Parathyroid adenoma (tissue), 2 donors: ENCODE measurements at regions not wholly inside any gene's neighbourhood (a gene's known extent, or its start where the extent isn't known, plus 50 kb on each side); places are given as distances from the start of the nearest gene placed in this dataset.

Experiments used
- H2AFZ ChIP-seq: fragments of 300-600 bp; sonication (generic); one replicate; pipeline ENCODE4 v1.7.0; 2017; ENCODE audit warnings: antibody characterized with exemption, mild to moderate bottlenecking
- H3K27ac ChIP-seq: fragments of 300-600 bp; sonication (generic); one replicate; pipeline ENCODE4 v1.7.0; 2017
- H3K27me3 ChIP-seq: fragments of 300-600 bp; sonication (generic); one replicate; pipeline ENCODE4 v1.7.0; 2017; ENCODE audit warnings: low read length; ENCODE audit not compliant: control insufficient read depth, insufficient read depth
- H3K36me3 ChIP-seq: fragments of 300-600 bp; sonication (generic); one replicate; pipeline ENCODE4 v1.7.0; 2017; ENCODE audit warnings: low read length; ENCODE audit not compliant: control insufficient read depth, insufficient read depth
- H3K4me1 ChIP-seq: fragments of 300-600 bp; sonication (generic); one replicate; pipeline ENCODE4 v1.7.0; 2017; ENCODE audit warnings: control low read depth
- H3K4me2 ChIP-seq: fragments of 300-600 bp; sonication (generic); one replicate; pipeline ENCODE4 v1.7.0; 2017; ENCODE audit warnings: low read length
- H3K4me3 ChIP-seq: fragments of 300-600 bp; sonication (generic); one replicate; pipeline ENCODE4 v1.7.0; 2017; ENCODE audit warnings: low read depth, low read length
- H3K79me2 ChIP-seq: fragments of 300-600 bp; sonication (generic); one replicate; pipeline ENCODE4 v1.7.0; 2017; ENCODE audit warnings: control low read depth
- H3K9ac ChIP-seq: fragments of 300-600 bp; sonication (generic); one replicate; pipeline ENCODE4 v1.7.0; 2017; ENCODE audit warnings: mild to moderate bottlenecking
- H3K9me3 ChIP-seq: fragments of 300-600 bp; sonication (generic); one replicate; pipeline ENCODE4 v1.7.0; 2017; ENCODE audit warnings: low read length; ENCODE audit not compliant: control insufficient read depth
- TF ChIP-seq, protein P1 (sequence below): fragments of 300-600 bp; sonication (generic); IDR thresholded peaks from one replicate; pipeline ENCODE4 v1.7.0; 2017; ENCODE audit warnings: antibody characterized with exemption, mild to moderate bottlenecking
- donor health status: primary hyperparathyroidism.

DNA sequence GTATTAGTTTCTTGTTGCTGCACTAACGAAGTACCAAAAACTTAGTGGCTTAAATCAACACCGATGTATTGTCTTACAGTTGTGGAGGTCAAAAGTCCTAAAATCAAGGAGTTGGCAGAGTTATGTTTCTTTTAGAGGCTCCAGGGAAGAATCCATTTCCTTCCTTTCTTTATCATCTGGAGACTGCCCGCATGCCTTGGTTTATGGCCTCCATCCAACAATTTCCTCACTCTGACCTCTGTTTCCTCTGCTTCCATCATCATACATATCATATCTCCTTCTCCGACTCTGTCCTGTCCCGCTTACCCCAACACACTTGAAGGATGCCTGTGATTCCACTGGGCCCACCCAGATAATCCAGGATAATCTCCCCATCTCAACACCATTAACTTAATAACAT, 627.8 kb downstream of the KCNJ2 start:
- Histone ChIP-seq H3K4me1 (no peaks in the 10 kb centered on the region), H2AFZ (no peak overlapping the region), H3K9ac (no peak overlapping the region), H3K36me3 (no peaks in the 10 kb centered on the region), H3K27ac (no peak overlapping the region), H3K4me3 (no peak overlapping the region), H3K4me2 (no peak overlapping the region), H3K27me3 (no peaks in the 10 kb centered on the region), H3K9me3 (no peaks in the 10 kb centered on the region), H3K79me2 (no peaks in the 10 kb centered on the region)
- TF ChIP-seq, protein P1, sequence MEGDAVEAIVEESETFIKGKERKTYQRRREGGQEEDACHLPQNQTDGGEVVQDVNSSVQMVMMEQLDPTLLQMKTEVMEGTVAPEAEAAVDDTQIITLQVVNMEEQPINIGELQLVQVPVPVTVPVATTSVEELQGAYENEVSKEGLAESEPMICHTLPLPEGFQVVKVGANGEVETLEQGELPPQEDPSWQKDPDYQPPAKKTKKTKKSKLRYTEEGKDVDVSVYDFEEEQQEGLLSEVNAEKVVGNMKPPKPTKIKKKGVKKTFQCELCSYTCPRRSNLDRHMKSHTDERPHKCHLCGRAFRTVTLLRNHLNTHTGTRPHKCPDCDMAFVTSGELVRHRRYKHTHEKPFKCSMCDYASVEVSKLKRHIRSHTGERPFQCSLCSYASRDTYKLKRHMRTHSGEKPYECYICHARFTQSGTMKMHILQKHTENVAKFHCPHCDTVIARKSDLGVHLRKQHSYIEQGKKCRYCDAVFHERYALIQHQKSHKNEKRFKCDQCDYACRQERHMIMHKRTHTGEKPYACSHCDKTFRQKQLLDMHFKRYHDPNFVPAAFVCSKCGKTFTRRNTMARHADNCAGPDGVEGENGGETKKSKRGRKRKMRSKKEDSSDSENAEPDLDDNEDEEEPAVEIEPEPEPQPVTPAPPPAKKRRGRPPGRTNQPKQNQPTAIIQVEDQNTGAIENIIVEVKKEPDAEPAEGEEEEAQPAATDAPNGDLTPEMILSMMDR = no peak

DNA sequence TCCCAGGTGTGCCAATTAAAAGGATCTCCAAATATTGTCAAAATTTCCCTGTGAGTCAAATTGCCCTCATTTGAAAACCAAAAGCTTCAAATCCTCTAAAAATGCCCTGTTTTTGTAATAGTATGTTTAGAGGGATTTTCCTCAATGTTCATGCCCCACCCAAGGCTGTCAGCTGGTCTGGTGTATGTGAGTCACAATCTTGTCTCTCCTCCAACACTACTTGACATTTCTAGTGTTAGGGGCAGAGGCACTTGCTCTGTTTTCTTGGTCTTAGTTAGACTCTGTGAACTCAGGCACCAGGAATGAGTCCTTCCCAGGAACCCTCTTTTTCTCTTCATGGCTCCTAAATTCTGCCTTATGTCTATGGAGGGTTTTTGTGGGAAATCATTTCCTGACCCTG, 634.8 kb downstream of the KCNJ2 start:
- H3K4me3 ChIP-seq = no peak overlapping the region
- peaks cover 3% of the 10 kb centered on the region for H3K9me3 ChIP-seq
- H3K27me3 ChIP-seq = no peaks in the 10 kb centered on the region
- no peaks in the 10 kb centered on the region for H3K36me3 ChIP-seq
- TF ChIP-seq, protein P1 = no peak
- H2AFZ ChIP-seq = no peak overlapping the region
- no peaks in the 10 kb centered on the region for H3K4me1 ChIP-seq
- no peak overlapping the region for H3K4me2 ChIP-seq
- H3K79me2 ChIP-seq = no peaks in the 10 kb centered on the region
- no peak overlapping the region for H3K9ac ChIP-seq
- H3K27ac ChIP-seq = no peak overlapping the region

DNA sequence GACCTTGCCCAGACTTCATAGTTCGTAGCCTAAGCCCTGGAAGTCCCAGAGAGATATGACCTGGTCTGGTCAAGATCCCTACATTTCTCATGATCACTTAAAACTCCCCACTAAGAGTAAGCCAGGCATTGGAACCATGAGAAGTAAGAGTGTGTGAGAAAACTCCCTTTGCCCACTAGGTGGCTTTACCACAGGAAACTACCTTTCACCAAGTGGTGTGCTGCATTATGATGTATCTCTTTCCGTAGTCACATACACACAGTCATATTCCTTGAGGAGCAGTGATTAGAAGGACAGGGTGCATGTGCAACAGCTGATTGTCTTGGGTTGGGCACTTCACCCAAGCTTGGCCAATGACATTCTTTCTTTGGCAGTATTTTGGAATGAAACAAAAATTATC, 639.3 kb downstream of the KCNJ2 start:
- no peaks in the 10 kb centered on the region for H3K27me3 ChIP-seq
- no peak overlapping the region for H3K4me2 ChIP-seq
- H3K36me3 ChIP-seq = no peaks in the 10 kb centered on the region
- peaks cover 3% of the 10 kb centered on the region for H3K9me3 ChIP-seq
- H3K9ac ChIP-seq = no peak overlapping the region
- TF ChIP-seq, protein P1 = no peak
- no peaks in the 10 kb centered on the region for H3K4me1 ChIP-seq
- H2AFZ ChIP-seq = no peak overlapping the region
- no peak overlapping the region for H3K27ac ChIP-seq
- no peak overlapping the region for H3K4me3 ChIP-seq
- no peaks in the 10 kb centered on the region for H3K79me2 ChIP-seq

DNA sequence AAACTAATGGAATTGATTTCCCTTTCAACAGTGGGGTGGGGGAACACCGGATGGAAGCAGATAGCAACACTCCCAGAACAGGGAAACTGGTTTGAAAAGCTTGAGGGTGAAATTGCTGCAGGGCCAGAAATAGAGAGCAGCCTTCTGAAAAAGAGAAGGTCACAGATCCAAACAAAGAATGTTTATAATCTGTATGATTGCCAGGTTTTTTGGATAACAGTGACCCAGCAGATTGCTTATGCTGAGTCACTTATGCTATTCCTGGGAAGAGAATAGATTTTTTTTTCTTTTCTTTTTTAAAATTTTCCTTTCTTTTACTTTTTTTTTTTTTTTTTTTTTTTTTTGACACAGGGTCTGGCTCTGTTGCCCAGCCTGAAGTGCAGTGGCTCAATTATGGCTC, 641.3 kb downstream of the KCNJ2 start:
- Histone ChIP-seq H3K36me3 (no peaks in the 10 kb centered on the region), H3K27ac (no peak overlapping the region), H3K9me3 (no peaks in the 10 kb centered on the region), H2AFZ (no peak overlapping the region), H3K9ac (no peak overlapping the region), H3K4me3 (no peak overlapping the region), H3K4me2 (no peak overlapping the region), H3K27me3 (no peaks in the 10 kb centered on the region), H3K4me1 (no peaks in the 10 kb centered on the region), H3K79me2 (no peaks in the 10 kb centered on the region)
- TF ChIP-seq, protein P1 = no peak

DNA sequence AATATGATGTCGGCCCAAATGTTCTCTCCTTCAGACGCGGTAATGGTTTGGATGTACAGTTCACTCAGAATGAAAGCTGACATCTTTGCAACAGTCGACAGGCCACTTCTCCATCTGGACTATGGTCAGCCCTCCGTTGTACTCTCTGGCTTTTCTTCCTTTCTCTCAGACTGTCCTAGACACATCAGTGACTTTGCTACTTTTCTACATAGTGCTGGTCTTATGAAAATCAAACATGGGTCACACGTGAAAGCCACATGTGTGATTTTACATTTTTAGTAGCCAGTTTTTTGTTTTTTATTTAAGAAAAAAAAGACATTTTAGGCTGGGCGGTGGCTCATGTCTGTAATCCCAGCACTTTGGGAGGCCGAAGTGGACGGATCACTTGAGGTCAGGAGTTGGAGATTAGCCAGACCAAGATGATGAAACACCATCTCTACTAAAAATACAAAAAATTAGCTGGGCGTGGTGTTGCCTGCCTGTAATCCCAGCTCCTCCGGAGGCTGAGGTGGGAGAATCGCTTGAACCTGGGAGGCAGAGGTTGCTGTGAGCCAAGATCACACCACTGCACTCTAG, 644.1 kb downstream of the KCNJ2 start:
- H3K4me1 ChIP-seq = no peaks in the 10 kb centered on the region
- no peaks in the 10 kb centered on the region for H3K79me2 ChIP-seq

More for the DNA sequence above, 644.1 kb downstream of the KCNJ2 start:
- H2AFZ ChIP-seq = no peak overlapping the region
- H3K4me3 ChIP-seq = no peak overlapping the region
- H3K27me3 ChIP-seq = no peaks in the 10 kb centered on the region
- H3K4me2 ChIP-seq = no peak overlapping the region
- TF ChIP-seq, protein P1 = no peak
- H3K36me3 ChIP-seq = no peaks in the 10 kb centered on the region
- H3K9ac ChIP-seq = no peak overlapping the region
- no peaks in the 10 kb centered on the region for H3K9me3 ChIP-seq
- H3K27ac ChIP-seq = no peak overlapping the region
